ENCODE measurements at regions not wholly inside any gene's neighbourhood (a gene's known extent, or its start where the extent isn't known, plus 50 kb on each side); places are given as distances from the start of the nearest gene placed in this dataset.

- H3K4me1 ChIP-seq (ENCODE audit: insufficient read depth, low read length), result no peaks in the 10 kb centered on the region
- no peaks in the 10 kb centered on the region for H3K36me3 ChIP-seq (ENCODE audit: insufficient read depth, low read length)
- H4K20me1 ChIP-seq (ENCODE audit: insufficient read depth, low read length), result no peaks in the 10 kb centered on the region
- peaks cover 2% of the 10 kb centered on the region for H3K27me3 Mint-ChIP-seq (ENCODE audit: low read depth, unreplicated experiment)
- no peak overlapping the region for H2AFZ ChIP-seq (ENCODE audit: low read depth, low read length)
- H3K4me3 ChIP-seq (ENCODE audit: insufficient read depth, low read depth, low read length), result no peak overlapping the region
- no peak for FAIRE-seq
- no peak for DNase-seq (ENCODE audit: low read depth)
- no peaks in the 10 kb centered on the region for H3K79me2 ChIP-seq (ENCODE audit: insufficient read depth, low read length)
- no peak overlapping the region for H3K4me3 Mint-ChIP-seq (ENCODE audit: unreplicated experiment)
- H3K9me3 Mint-ChIP-seq (ENCODE audit: unreplicated experiment), result no peaks in the 10 kb centered on the region
- H3K4me2 ChIP-seq (ENCODE audit: low read length), result no peak overlapping the region
- no peaks in the 10 kb centered on the region for H3K36me3 Mint-ChIP-seq (ENCODE audit: low read depth, unreplicated experiment)
- no peaks in the 10 kb centered on the region for H3K9me3 ChIP-seq (ENCODE audit: insufficient read depth, low read depth, low read length)
- no peaks in the 10 kb centered on the region for H3K27me3 ChIP-seq (ENCODE audit: insufficient read depth, low read length)
- TF ChIP-seq CTCF (IDR thresholded peaks at IDR 0.05; ENCODE audit: insufficient read depth, low read depth, low read length) (no peak), EZH2 (IDR thresholded peaks at IDR 0.05; ENCODE audit: insufficient read depth, low read length) (no peak)
- no peak overlapping the region for H3K9ac ChIP-seq (ENCODE audit: low read length)
- H3K4me1 Mint-ChIP-seq (ENCODE audit: low read depth, unreplicated experiment), result no peaks in the 10 kb centered on the region
- H3K27ac ChIP-seq (ENCODE audit: low read depth, low read length), result no peak overlapping the region
- H3K27ac Mint-ChIP-seq (ENCODE audit: unreplicated experiment), result no peak overlapping the region
Observed at GRCh38 chr13:71261256-71261655, 605.7 kb downstream of the DACH1 start.

GRCh38 chr13:71260246-71260645 lies 606.8 kb downstream of the DACH1 start:
- H3K9me3 Mint-ChIP-seq (ENCODE audit: unreplicated experiment), result no peaks in the 10 kb centered on the region
- no peaks in the 10 kb centered on the region for H3K79me2 ChIP-seq (ENCODE audit: insufficient read depth, low read length)
- no peaks in the 10 kb centered on the region for H3K9me3 ChIP-seq (ENCODE audit: insufficient read depth, low read depth, low read length)
- H3K4me2 ChIP-seq (ENCODE audit: low read length), result no peak overlapping the region
- FAIRE-seq (no peak), DNase-seq (ENCODE audit: low read depth) (no peak)
- H3K27ac Mint-ChIP-seq (ENCODE audit: unreplicated experiment), result no peak overlapping the region
- no peak for TF ChIP-seq EZH2 (IDR thresholded peaks at IDR 0.05; ENCODE audit: insufficient read depth, low read length)
- no peak for TF ChIP-seq CTCF (IDR thresholded peaks at IDR 0.05; ENCODE audit: insufficient read depth, low read depth, low read length)
- H3K27me3 ChIP-seq (ENCODE audit: insufficient read depth, low read length), result no peaks in the 10 kb centered on the region
- no peak overlapping the region for H3K27ac ChIP-seq (ENCODE audit: low read depth, low read length)
- H3K36me3 ChIP-seq (ENCODE audit: insufficient read depth, low read length), result no peaks in the 10 kb centered on the region
- no peak overlapping the region for H3K4me3 Mint-ChIP-seq (ENCODE audit: unreplicated experiment)
- no peak overlapping the region for H3K4me3 ChIP-seq (ENCODE audit: insufficient read depth, low read depth, low read length)
- no peaks in the 10 kb centered on the region for H3K4me1 Mint-ChIP-seq (ENCODE audit: low read depth, unreplicated experiment)
- H3K4me1 ChIP-seq (ENCODE audit: insufficient read depth, low read length), result no peaks in the 10 kb centered on the region
- no peak overlapping the region for H2AFZ ChIP-seq (ENCODE audit: low read depth, low read length)
- no peak overlapping the region for H3K9ac ChIP-seq (ENCODE audit: low read length)
- H3K36me3 Mint-ChIP-seq (ENCODE audit: low read depth, unreplicated experiment), result no peaks in the 10 kb centered on the region
- no peaks in the 10 kb centered on the region for H4K20me1 ChIP-seq (ENCODE audit: insufficient read depth, low read length)
- peaks cover 2% of the 10 kb centered on the region for H3K27me3 Mint-ChIP-seq (ENCODE audit: low read depth, unreplicated experiment)

DNA sequence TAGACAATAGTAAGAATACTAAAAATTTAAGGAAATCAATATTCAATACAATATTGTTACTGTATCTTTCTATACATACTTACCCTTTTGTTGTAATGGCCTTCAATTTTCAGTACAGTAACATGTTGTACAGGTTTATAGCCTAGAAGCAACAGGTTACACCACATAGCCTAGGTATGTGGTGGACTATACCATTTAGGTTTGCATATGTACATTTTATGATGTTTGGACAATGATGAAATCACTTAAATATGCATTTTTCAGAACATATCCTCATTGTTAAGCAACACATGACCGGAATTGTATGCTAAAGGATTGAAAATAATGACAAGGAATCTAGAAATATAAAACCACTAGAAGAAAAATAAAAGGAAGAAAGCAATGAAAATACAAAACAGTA lies 611.4 kb downstream of the DACH1 start:
- DNase-seq (ENCODE audit: low read depth) (no peak), FAIRE-seq (no peak)
- no peaks in the 10 kb centered on the region for H3K4me1 Mint-ChIP-seq (ENCODE audit: low read depth, unreplicated experiment)
- H3K27ac ChIP-seq (ENCODE audit: low read depth, low read length), result no peak overlapping the region
- no peak overlapping the region for H3K4me3 ChIP-seq (ENCODE audit: insufficient read depth, low read depth, low read length)
- no peak overlapping the region for H3K9ac ChIP-seq (ENCODE audit: low read length)
- no peak overlapping the region for H3K4me3 Mint-ChIP-seq (ENCODE audit: unreplicated experiment)
- no peaks in the 10 kb centered on the region for H3K27me3 ChIP-seq (ENCODE audit: insufficient read depth, low read length)
- no peaks in the 10 kb centered on the region for H3K36me3 ChIP-seq (ENCODE audit: insufficient read depth, low read length)
- no peaks in the 10 kb centered on the region for H3K9me3 Mint-ChIP-seq (ENCODE audit: unreplicated experiment)
- no peak for TF ChIP-seq CTCF (IDR thresholded peaks at IDR 0.05; ENCODE audit: insufficient read depth, low read depth, low read length)
- no peak for TF ChIP-seq EZH2 (IDR thresholded peaks at IDR 0.05; ENCODE audit: insufficient read depth, low read length)
- no peaks in the 10 kb centered on the region for H3K27me3 Mint-ChIP-seq (ENCODE audit: low read depth, unreplicated experiment)
- no peak overlapping the region for H3K4me2 ChIP-seq (ENCODE audit: low read length)
- H3K36me3 Mint-ChIP-seq (ENCODE audit: low read depth, unreplicated experiment), result no peaks in the 10 kb centered on the region
- H2AFZ ChIP-seq (ENCODE audit: low read depth, low read length), result no peak overlapping the region
- no peaks in the 10 kb centered on the region for H3K9me3 ChIP-seq (ENCODE audit: insufficient read depth, low read depth, low read length)
- no peaks in the 10 kb centered on the region for H4K20me1 ChIP-seq (ENCODE audit: insufficient read depth, low read length)
- no peak overlapping the region for H3K27ac Mint-ChIP-seq (ENCODE audit: unreplicated experiment)
- no peaks in the 10 kb centered on the region for H3K4me1 ChIP-seq (ENCODE audit: insufficient read depth, low read length)
- H3K79me2 ChIP-seq (ENCODE audit: insufficient read depth, low read length), result no peaks in the 10 kb centered on the region

Measured in astrocyte (in vitro differentiated cells and primary cell).